Stimulated activated CD4-positive, alpha-beta T cell treated with anti-CD3 and anti-CD28 coated beads, Interleukin-15, amount 100 ng/mL, for 24 hours (primary cell): ENCODE measurements at regions not wholly inside any gene's neighbourhood (a gene's known extent, or its start where the extent isn't known, plus 50 kb on each side); places are given as distances from the start of the nearest gene placed in this dataset.
"Not testable (repeated sequence)": the region's sequence is repeated elsewhere in the genome, so short reads cannot be mapped to it uniquely, and the experiment has no call there.

ENCODE experiments used
- DNase-seq: peaks from one replicate; pipeline ENCODE4 v3.0.0-alpha.2; 2020

DNA sequence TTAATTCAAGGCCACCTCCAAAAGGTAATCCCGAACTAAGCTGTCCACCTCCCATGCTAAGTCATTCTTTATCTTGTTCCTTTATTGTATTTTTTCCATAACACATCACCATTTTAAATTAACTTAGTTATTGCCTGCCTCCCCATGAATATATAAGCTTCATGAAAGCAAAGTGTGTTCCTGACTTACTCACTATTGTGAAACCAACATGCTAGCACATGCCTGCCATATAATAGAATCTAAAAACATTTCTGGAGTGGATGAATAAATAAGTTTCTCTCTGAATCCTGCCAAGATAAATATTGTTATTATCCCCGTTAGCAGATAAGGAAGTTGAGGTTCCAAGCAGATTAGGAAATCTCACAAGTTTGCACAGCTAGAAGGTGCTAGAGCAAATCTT, 98.7 kb upstream of the RRN3 start:
- not testable (repeated sequence) for DNase-seq

DNA sequence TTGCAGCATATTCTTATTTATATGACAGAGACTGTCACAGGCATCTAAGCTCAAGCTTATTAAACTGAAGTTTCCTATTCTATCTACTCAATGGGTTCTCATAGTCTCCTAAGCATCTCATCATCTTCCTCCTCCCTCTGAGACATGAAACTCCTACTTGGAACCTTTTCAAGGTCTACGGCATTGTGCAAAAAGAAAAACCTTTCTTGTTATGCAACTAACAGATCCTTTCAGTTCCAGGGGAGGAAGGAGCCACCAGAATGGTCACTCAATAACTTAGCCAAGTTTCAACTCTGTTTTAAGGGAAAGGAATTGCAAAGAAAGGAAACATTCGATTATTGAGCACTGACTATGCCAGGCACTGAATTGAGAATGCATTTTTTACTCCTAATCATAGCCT, 98.1 kb upstream of the RRN3 start:
- not testable (repeated sequence) for DNase-seq

DNA sequence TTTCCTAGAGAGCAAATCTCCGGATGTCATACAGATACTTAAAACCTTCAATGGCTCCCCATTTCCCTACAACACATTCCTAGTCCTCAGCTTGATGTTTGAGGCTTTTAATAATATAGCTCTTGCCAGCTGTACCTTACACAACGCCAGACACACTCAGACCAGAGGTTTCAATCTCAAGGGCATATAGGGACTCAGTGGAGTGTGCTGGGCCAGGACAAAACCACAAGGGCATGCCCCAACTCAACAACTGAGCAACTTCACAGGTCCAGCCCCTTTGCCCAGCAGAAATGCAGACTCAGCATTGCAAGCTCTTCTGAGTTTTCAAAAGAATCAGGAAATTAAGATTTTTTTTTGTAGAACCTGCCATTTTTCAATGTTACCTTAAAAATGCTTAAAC, 95.4 kb upstream of the RRN3 start:
- not testable (repeated sequence) for DNase-seq
